Suprapubic skin (tissue), 4 donors: ENCODE measurements at regions not wholly inside any gene's neighbourhood (a gene's known extent, or its start where the extent isn't known, plus 50 kb on each side); places are given as distances from the start of the nearest gene placed in this dataset.

ENCODE experiments used
- DNase-seq, 2 donors: peaks; one replicate each; pipeline ENCODE4 v3.0.0-alpha.2; 2019; ENCODE audit warnings: low spot score in 2 of 2
- H3K27ac ChIP-seq: fragments of 200-600 bp; sonication (generic); one replicate; pipeline ENCODE4 v1.5.1; 2019
- H3K27me3 ChIP-seq: fragments of 200-600 bp; sonication (generic); one replicate; pipeline ENCODE4 v1.5.1; 2019
- H3K36me3 ChIP-seq: fragments of 200-600 bp; sonication (generic); one replicate; pipeline ENCODE4 v1.5.1; 2019
- H3K4me1 ChIP-seq: fragments of 200-600 bp; sonication (generic); one replicate; pipeline ENCODE4 v1.5.1; 2019
- H3K4me3 ChIP-seq: fragments of 200-600 bp; sonication (generic); one replicate; pipeline ENCODE4 v1.5.1; 2019; ENCODE audit warnings: mild to moderate bottlenecking
- H3K9me3 ChIP-seq: fragments of 200-600 bp; sonication (generic); one replicate; pipeline ENCODE4 v1.5.1; 2019
- CTCF ChIP-seq, 2 donors: fragments of 200-600 bp in 1 of 2; fragments of 450-650 bp in 1 of 2; sonication (generic) in 1 of 2; IDR thresholded peaks; one replicate each; pipeline ENCODE4 v1.5.1; 2016 to 2019; ENCODE audit warnings: antibody characterized with exemption in 2 of 2, mild to moderate bottlenecking in 1 of 2, moderate library complexity in 1 of 2
- EP300 ChIP-seq: sonication (generic); formaldehyde crosslinking; IDR thresholded peaks from one replicate; pipeline ENCODE4 v1.6.1; 2017; ENCODE audit warnings: antibody characterized with exemption
- POLR2A ChIP-seq, 2 donors: fragments of 450-650 bp; IDR thresholded peaks; one replicate each; pipeline ENCODE4 v1.6.1; 2017; ENCODE audit warnings: antibody characterized with exemption in 2 of 2, mild to moderate bottlenecking in 2 of 2, moderate library complexity in 2 of 2
- POLR2AphosphoS5 ChIP-seq, 3 donors: sonication (generic); formaldehyde crosslinking; IDR thresholded peaks; one replicate each; pipeline ENCODE4 v1.6.1; 2017; ENCODE audit warnings: antibody characterized with exemption in 3 of 3
- WGBS: methylation state at CpG from one replicate; pipeline ENCODE4 v1.1.5; 2018; 5-methylcytosine and 5-hydroxymethylcytosine counted together

- DNase-seq, result no peak
- no peak for TF ChIP-seq CTCF (IDR thresholded peaks at IDR 0.05)
- WGBS, result 82% methylated on average over 6 of the region's 6 CpGs
Observed at GRCh38 chr13:47747901-47748300, 253.2 kb downstream of the SUCLA2 start.

GRCh38 chr13:47726394-47726793 is 274.7 kb downstream of the SUCLA2 start:
- Histone ChIP-seq H3K27me3 (no peaks in the 10 kb centered on the region), H3K36me3 (no peaks in the 10 kb centered on the region), H3K27ac (no peak overlapping the region), H3K4me3 (no peak overlapping the region), H3K9me3 (no peaks in the 10 kb centered on the region), H3K4me1 (no peaks in the 10 kb centered on the region)
- WGBS, result 56% methylated on average over 5 of the region's 5 CpGs
- TF ChIP-seq EP300, result no peak
- no peak for TF ChIP-seq POLR2A (IDR thresholded peaks at IDR 0.05)
- no peak for TF ChIP-seq CTCF (IDR thresholded peaks at IDR 0.05)
- TF ChIP-seq POLR2AphosphoS5 (IDR thresholded peaks at IDR 0.05), result no peak
- DNase-seq, result no peak

More at GRCh38 chr13:47747901-47748300, 253.2 kb downstream of the SUCLA2 start:
- no peak overlapping the region for H3K27ac ChIP-seq
- no peaks in the 10 kb centered on the region for H3K27me3 ChIP-seq
- H3K4me1 ChIP-seq, result no peaks in the 10 kb centered on the region
- no peaks in the 10 kb centered on the region for H3K9me3 ChIP-seq
- no peaks in the 10 kb centered on the region for H3K36me3 ChIP-seq
- H3K4me3 ChIP-seq, result no peak overlapping the region

GRCh38 chr13:47723898-47724297 is 277.2 kb downstream of the SUCLA2 start:
- Histone ChIP-seq H3K9me3 (no peaks in the 10 kb centered on the region), H3K36me3 (no peaks in the 10 kb centered on the region), H3K4me1 (no peaks in the 10 kb centered on the region), H3K27me3 (no peaks in the 10 kb centered on the region), H3K4me3 (no peak overlapping the region), H3K27ac (no peak overlapping the region)
- DNase-seq, result no peak
- 59% methylated on average over 4 of the region's 4 CpGs for WGBS
- TF ChIP-seq EP300 (no peak), CTCF (IDR thresholded peaks at IDR 0.05) (no peak), POLR2AphosphoS5 (IDR thresholded peaks at IDR 0.05) (no peak), POLR2A (IDR thresholded peaks at IDR 0.05) (no peak)

GRCh38 chr13:47719164-47719563 is 281.9 kb downstream of the SUCLA2 start:
- no peak for DNase-seq
- Histone ChIP-seq H3K4me1 (no peaks in the 10 kb centered on the region), H3K9me3 (no peaks in the 10 kb centered on the region), H3K4me3 (no peak overlapping the region), H3K36me3 (no peaks in the 10 kb centered on the region), H3K27me3 (no peaks in the 10 kb centered on the region), H3K27ac (no peak overlapping the region)
- TF ChIP-seq CTCF (IDR thresholded peaks at IDR 0.05) (no peak), POLR2A (IDR thresholded peaks at IDR 0.05) (no peak), POLR2AphosphoS5 (IDR thresholded peaks at IDR 0.05) (no peak), EP300 (no peak)
- 83% methylated on average over 2 of the region's 2 CpGs for WGBS

- H3K9me3 ChIP-seq, result no peaks in the 10 kb centered on the region
- no peaks in the 10 kb centered on the region for H3K4me1 ChIP-seq
- H3K27me3 ChIP-seq, result no peaks in the 10 kb centered on the region
- H3K36me3 ChIP-seq, result no peaks in the 10 kb centered on the region
- TF ChIP-seq CTCF (IDR thresholded peaks at IDR 0.05) (no peak), POLR2AphosphoS5 (IDR thresholded peaks at IDR 0.05) (no peak), EP300 (no peak), POLR2A (IDR thresholded peaks at IDR 0.05) (no peak)
- H3K4me3 ChIP-seq, result no peak overlapping the region
- no peak for DNase-seq
- 52% methylated on average over 8 of the region's 8 CpGs for WGBS
- H3K27ac ChIP-seq, result no peak overlapping the region
Observed at GRCh38 chr13:47718556-47718955, 282.5 kb downstream of the SUCLA2 start.
